Skeletal muscle cell (primary cell): ENCODE measurements at regions not wholly inside any gene's neighbourhood (a gene's known extent, or its start where the extent isn't known, plus 50 kb on each side); places are given as distances from the start of the nearest gene placed in this dataset.

Experiments used
- DNase-seq: peaks from one replicate; pipeline ENCODE4 v3.0.0-alpha.2; 2010; ENCODE audit warnings: low read depth
- H3K4me3 ChIP-seq: 2 replicates; pipeline ENCODE4 v1.5.1; 2011; ENCODE audit warnings: low read depth, mild to moderate bottlenecking, control low read depth, low read length, moderate library complexity

DNA sequence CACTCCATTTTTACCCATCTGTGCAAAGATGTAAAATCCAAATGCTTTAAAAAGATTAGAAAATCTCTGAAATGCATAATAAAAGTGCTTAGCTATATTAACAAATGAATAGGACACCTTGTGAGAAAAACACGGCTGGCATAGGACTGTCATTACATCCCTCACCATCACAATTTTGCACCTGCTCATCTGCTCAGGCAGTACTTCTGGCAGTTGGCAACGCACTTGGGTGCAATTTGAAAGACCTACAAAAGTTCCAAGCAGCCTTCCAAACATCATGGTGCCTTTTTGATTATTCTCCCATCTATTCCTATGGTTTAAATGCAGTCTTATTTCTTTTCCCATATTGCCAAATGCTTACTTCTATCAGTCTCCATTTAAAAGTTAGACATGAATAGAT is 501.8 kb downstream of the ENC1 start:
- no peak for DNase-seq
- H3K4me3 ChIP-seq, result no peak overlapping the region

DNA sequence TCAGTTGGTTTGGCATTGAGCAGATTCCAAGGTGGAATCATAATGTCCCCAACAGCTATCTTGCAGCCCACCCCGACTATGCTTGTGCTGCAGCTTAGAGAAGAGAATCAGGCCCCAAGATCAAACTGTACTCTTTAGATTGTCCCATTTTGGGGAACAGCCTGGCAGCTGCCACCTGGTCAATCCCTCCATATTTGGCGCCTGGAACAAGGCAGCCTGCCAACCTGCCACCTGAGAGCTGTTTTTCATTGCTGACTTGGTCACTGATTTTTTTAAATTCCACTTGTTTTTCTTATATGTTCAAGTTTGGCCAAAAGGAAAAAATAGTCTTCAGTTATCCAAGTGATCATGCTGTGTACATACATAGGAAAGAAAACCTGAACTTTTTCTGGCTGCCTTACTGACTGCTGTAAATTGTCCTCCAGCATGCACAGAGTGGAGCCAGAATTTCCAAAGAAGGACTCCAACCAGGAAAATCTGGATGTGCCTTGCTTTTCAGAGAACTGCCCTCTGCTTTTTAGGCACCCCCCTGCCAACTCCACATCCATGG is 504.2 kb downstream of the ENC1 start:
- DNase-seq, result no peak
- no peak overlapping the region for H3K4me3 ChIP-seq

DNA sequence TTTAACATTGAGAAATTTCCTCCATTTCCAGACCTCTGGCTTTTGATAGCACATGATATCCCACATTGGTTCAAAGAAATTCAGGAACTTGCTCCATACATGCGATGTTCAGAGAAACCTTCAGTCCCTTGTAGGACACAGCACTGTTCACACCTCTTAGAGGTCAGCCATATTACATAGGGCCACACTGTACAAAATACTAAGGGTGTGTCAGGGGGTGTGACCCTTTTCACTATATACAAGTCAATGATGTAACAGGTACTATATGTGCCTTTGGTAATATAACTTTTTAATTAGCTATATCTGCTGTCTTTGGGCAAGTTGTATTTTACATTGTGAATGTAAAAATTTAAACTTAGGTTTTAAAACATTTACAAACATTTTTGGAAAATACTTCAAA is 505.5 kb downstream of the ENC1 start:
- H3K4me3 ChIP-seq, result no peak overlapping the region
- DNase-seq, result no peak

GRCh38 chr5:74132485-74132884 is 506.5 kb downstream of the ARHGEF28 start:
- no peak for DNase-seq
- no peak overlapping the region for H3K4me3 ChIP-seq

DNA sequence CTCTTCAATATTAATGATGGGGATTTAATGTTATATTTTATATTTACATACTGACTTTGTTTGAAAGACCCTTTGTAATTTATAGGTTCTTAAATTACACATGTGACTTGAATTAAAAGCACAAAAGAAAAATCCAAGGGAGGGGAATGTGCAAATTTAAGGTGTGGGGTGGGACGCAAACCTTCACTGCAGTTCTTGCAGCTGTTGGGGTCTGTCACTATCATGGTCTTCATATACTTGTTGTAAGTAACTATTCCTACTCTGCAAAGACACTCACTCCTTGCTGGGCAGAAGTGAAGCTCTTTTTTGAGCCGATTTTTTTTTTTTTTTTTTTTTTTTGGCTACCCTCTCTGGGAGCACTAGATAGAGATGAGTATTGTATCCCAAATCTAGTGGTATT is 505.3 kb downstream of the ARHGEF28 start:
- no peak for DNase-seq
- H3K4me3 ChIP-seq, result no peak overlapping the region

GRCh38 chr5:74130155-74130897 is 504.3 kb downstream of the ARHGEF28 start:
- H3K4me3 ChIP-seq, result no peak overlapping the region
- no peak for DNase-seq

DNA sequence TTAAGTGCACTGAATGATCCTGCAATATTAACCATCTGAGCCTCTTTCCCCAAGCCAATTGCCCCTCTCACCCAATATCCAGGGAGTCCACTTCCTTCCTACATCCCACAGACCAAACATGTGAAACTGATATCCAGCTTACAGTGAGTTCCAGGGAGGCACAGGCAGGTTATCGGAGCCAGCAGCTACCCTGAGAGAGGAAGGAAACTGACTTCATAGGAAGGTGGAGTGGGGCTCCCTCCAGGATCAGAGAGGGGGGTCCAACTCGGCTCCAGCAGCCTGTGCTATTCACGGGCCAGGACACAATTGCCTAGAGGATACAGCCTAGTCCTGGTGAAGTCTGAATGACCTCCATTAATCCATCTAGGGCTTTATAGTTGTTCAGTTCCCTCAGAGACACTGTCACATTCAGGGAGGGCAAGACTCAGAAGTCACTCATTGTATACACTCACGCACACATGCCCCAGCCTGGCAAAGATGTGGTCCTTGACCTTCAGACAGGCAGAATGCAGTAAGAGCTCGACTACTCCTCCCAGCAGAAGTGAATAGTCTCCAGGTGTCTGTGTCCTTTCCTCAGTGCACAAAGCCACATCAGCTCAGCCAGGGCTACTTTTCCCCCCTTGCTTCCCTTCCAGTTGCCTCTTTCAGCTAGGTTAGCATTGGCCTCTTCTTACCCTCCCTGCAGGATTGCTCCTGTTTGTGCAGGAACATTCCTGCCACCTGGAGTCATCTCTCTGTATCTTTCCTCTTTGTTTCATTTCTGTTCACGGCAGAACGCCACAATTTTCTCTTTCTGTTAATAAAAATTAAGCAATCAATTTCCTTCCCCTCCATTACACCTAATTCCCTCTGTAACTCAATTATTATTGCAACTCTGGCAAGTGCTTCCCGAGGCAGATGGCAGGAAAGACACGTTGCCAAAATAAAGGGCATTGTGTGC is 501.7 kb downstream of the ARHGEF28 start:
- H3K4me3 ChIP-seq, result no peak overlapping the region
- no peak for DNase-seq

- no peak for DNase-seq
- H3K4me3 ChIP-seq, result no peak overlapping the region
Measured at GRCh38 chr5:74126294-74126693, 500.3 kb downstream of the ARHGEF28 start.

DNA sequence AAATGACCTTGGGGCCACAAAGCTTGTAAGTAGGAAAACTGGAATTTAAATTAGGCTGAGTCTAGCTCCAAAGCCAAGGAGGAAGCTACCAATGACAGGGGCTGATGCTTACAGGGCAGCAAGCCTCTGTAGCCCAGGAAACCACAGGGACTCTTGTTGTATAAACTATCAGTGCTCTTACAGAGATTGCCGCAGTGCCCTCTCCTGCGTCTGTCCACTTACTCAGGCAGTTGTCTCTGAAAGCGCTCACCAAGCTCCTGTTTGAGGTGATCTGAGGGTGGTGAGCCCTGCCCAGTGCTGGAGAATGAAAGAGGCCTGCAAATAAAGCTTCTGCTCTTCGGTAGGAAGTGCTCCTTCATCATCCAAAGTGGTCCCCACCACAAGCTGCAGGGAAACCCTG is 498.8 kb downstream of the ARHGEF28 start:
- no peak overlapping the region for H3K4me3 ChIP-seq
- no peak for DNase-seq

DNA sequence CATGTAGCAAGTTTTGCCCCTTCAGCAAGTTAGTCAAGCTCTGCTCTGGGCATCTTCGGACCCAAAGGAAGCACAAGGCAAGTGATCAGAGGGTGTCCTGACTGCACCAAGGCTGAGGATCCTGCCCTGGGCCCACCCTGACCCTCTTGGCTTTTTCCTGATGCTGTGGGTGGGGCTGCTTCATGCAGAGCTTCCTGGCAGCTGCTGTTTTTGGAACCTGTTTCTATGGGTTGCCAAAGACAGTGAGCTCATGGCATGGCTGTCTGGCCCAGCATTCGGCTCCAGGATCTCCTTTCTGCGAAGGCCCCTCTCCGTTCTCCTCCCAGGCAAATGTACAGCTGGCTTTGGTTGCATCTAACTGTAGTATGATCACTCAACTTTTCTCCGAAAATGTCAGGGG is 497.9 kb downstream of the ARHGEF28 start:
- H3K4me3 ChIP-seq, result no peak overlapping the region
- DNase-seq, result no peak

DNA sequence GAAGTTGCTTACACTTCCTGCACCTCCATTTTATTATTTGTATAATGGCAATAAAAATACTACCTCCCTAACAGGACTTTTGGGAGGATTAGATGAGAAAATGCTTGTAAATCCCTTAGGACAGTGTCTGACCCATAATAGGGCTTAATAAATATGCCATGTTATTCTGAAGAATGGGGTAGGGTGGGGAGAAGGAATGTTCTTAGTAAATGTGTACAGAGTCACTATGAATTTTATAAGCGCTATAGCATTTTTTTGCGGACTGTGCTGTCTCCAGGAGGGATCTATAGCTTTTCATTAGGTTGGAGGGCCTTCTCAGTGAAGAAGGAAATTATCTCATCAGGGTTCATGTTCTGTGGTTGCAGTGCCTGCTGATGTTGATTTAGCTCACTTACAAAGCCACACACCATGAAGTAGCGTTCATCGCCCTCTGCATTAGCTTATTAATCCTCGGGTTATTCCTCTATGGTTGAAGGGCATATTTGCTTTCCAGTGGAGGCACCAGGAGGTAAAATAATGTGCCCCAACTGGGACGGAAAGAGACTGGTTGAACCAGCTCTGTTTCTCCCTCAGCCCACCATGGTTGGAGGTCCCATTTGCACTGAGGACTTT is 497.1 kb downstream of the ARHGEF28 start:
- no peak for DNase-seq
- H3K4me3 ChIP-seq, result no peak overlapping the region

- DNase-seq, result no peak
- no peak overlapping the region for H3K4me3 ChIP-seq
Measured at GRCh38 chr5:74122175-74122574, 496.2 kb downstream of the ARHGEF28 start.

DNA sequence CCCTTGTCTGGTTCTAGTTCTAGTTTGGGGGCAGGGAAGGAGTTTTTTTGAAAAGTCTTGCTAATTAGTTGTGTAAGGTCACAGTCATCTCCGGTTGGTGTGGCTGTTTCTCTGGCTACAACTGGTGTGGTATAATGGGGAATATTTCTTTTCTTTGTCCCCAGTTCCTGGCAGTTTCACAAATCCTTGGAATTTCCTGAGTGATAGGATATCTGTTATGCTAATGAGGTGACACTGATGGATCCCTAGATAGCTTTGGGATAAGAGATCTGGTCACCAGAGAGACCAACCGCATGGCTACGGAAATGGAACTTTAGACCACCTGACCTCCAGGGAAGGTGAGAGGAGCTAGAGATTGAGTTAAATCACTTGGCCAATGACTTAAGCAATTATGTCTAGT is 494.6 kb downstream of the ARHGEF28 start:
- H3K4me3 ChIP-seq, result no peak overlapping the region
- DNase-seq, result no peak

- no peak overlapping the region for H3K4me3 ChIP-seq
- no peak for DNase-seq
Measured at GRCh38 chr5:74118071-74118470, 492.1 kb downstream of the ARHGEF28 start.

DNA sequence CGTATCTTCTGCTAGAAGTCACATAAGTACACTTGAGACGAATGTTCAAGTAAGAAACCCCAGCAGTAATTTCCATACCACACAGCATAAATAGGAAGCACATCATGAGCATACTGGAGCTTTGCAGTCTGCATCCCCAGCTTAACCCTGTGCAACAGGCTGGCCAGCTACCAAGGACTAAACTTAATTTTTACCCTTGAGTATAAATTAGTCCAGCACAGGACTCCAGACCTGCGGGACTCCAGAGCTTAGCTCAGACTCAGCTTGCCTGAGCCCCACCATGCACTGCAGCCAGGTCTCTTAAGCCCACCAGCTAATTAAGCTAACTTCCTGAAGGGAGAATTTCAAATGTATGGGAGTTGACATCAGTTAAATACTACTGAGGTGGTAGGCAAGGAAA is 491.0 kb downstream of the ARHGEF28 start:
- no peak overlapping the region for H3K4me3 ChIP-seq
- no peak for DNase-seq

DNA sequence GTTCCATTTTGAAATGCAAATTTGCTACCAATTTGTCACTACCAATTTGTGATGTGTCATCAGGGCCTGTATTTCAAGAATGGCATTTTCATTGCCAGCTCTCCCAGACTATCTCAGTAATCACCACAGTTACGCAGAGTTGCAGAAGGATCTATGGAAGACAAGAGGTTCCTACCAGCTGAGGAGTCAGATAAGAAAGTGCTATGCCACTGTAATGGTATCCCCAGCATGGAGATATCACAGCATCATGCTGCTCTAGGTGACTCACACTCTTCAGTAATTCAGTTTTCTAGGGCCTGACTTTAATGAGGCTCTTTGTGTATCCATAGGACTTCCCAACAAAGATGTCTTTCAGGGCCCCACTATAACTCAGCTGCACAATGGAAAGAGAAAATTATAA is 490.3 kb downstream of the ARHGEF28 start:
- DNase-seq, result no peak
- H3K4me3 ChIP-seq, result no peak overlapping the region

DNA sequence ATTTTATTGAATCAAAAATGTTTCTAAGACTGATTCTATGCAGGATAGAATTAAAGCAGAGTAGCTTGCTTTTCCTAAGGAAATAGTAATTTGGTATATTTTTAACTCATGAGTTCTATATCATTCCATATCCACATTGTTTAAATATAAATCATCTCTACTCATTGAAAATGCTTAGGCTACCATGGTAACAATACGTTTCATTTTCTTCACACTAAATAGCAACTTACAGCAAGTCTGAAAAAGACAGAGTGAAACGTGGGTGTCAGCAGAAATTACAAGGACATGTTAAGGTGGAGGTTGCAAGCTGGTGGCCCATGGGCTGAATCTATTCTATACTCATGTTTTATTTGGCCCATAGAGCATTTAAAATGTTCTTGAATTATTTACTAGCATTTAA is 487.9 kb downstream of the ARHGEF28 start:
- no peak for DNase-seq

GRCh38 chr5:74113196-74113540 is 487.2 kb downstream of the ARHGEF28 start:
- H3K4me3 ChIP-seq, result no peak overlapping the region
- no peak for DNase-seq

More for the DNA sequence above, 487.9 kb downstream of the ARHGEF28 start:
- no peak overlapping the region for H3K4me3 ChIP-seq

GRCh38 chr5:74112372-74113195 is 486.6 kb downstream of the ARHGEF28 start:
- no peak for DNase-seq
- H3K4me3 ChIP-seq, result no peak overlapping the region
